IPS DF 6.9 (cell line): ENCODE measurements at regions not wholly inside any gene's neighbourhood (a gene's known extent, or its start where the extent isn't known, plus 50 kb on each side); places are given as distances from the start of the nearest gene placed in this dataset.

ENCODE experiments used
- DNase-seq: peaks from one replicate; pipeline ENCODE4 v3.0.0-alpha.2; 2013; ENCODE audit warnings: low read depth, low spot score
- H3K27ac ChIP-seq: one replicate; pipeline ENCODE4 v1.5.1; 2013; ENCODE audit warnings: low read length, control low read depth
- H3K27me3 ChIP-seq: 2 replicates; pipeline ENCODE4 v1.6.1; 2013; ENCODE audit warnings: mild to moderate bottlenecking, low read length; ENCODE audit not compliant: control insufficient read depth, insufficient read depth
- H3K36me3 ChIP-seq: 2 replicates; pipeline ENCODE4 v1.6.1; 2013; ENCODE audit warnings: low read length; ENCODE audit not compliant: control insufficient read depth, insufficient read depth
- H3K4me1 ChIP-seq: 2 replicates; pipeline ENCODE4 v1.6.1; 2013; ENCODE audit warnings: low read length; ENCODE audit not compliant: control insufficient read depth, insufficient read depth
- H3K4me3 ChIP-seq: 2 replicates; pipeline ENCODE4 v1.5.1; 2013; ENCODE audit warnings: mild to moderate bottlenecking, low read length
- H3K9me3 ChIP-seq: 2 replicates; pipeline ENCODE4 v1.6.1; 2013; ENCODE audit warnings: low read length, inconsistent platforms; ENCODE audit not compliant: control insufficient read depth, insufficient read depth
- WGBS: extraction: QIAGEN DNeasy Blood & Tissue Kit; methylation state at CpG from one replicate; pipeline ENCODE4 v1.1.7; 2013; ENCODE audit warnings: mixed read lengths, missing lambda C conversion rate; ENCODE audit not compliant: insufficient read length, insufficient coverage; 5-methylcytosine and 5-hydroxymethylcytosine counted together

DNA sequence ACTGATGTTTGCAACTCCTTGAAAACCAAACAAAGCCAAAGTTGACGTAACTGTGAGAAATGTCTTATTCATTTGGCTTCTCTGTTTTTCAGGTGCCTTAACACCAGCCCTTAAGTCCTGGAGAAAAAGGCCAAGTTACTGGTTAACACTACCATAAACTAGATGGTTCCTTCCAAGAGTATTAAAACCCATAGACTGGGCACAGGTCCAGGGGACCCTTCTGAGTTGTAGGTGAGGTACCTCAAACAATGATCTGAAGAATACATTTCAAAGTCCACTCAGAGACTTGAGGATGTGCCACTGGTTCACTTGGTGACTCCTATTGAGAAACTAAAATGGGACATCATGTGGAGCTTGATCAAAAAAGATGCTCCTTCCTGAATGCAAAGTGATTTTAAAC, 87.0 kb downstream of the NKX6-1 start:
- Histone ChIP-seq H3K9me3 (no peaks in the 10 kb centered on the region), H3K4me1 (no peaks in the 10 kb centered on the region), H3K27ac (no peak overlapping the region), H3K27me3 (no peaks in the 10 kb centered on the region), H3K36me3 (no peaks in the 10 kb centered on the region), H3K4me3 (no peak overlapping the region)
- DNase-seq: no peak
- WGBS: no CpG with 5 or more reads among the region's 1 CpG

DNA sequence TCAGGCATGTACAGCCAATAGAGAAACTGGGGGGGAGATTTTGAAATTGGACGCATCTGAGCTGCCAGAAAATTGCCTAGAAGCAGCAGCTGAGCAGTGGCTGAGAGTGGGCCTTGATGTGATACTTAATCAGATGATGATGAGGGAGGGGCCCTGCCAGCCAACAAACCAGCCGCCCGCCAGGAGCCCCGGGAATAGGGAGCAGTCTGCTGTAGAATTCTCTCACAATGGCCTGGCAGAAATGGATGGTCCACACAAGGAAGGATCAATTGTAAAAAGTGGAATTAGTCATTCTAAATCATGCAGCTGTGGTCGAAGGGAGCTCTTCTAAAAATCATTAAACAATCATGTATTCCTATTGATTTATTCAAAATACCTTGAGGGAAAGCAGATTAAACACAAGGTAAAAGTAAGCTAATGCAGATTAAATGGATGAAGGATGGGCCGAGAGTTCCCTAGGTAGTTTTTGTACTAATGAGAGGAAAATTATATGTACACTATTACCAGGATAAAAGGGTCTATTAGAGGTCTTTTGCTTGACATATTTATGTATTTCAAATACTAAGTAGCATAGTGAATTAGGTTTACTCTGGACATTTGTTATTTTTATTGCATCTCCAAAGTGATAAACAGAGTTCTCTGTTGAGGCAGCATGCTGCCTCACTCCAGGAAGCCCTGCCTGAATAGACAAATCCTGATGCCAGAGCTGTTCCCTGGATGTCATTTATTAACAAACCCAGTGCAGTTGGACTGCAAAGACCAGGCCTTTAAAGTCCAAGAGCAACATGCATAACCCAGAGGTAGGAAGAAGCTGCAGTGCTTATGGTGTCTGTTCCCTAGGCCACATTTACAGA, 91.3 kb downstream of the NKX6-1 start:
- no peak for DNase-seq
- Histone ChIP-seq H3K4me3 (no peak overlapping the region), H3K27ac (no peak overlapping the region), H3K36me3 (no peaks in the 10 kb centered on the region), H3K27me3 (no peaks in the 10 kb centered on the region), H3K4me1 (no peaks in the 10 kb centered on the region), H3K9me3 (no peaks in the 10 kb centered on the region)
- no CpG with 5 or more reads among the region's 6 CpGs for WGBS

DNA sequence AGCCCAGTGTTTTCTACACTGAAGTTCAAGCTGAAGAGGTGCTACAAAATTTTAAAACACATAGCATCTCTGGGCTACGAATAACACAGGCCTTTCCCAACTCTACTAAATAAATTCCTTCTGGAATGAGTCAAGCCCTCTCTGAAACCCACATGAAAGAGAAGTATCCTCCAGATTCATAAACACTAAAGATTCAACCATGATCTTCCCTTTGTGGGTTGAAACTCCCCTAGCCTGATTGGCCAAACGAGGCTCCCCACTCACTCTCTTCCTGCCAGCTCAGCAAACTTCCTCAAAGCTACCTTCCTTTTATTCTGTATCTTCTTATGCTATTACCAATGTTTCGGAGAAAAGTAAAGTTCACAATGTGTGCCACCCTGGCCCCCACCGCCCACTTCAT, 95.4 kb downstream of the NKX6-1 start:
- Histone ChIP-seq H3K36me3 (no peaks in the 10 kb centered on the region), H3K27ac (no peak overlapping the region), H3K4me3 (no peak overlapping the region), H3K4me1 (no peaks in the 10 kb centered on the region), H3K9me3 (no peaks in the 10 kb centered on the region), H3K27me3 (no peaks in the 10 kb centered on the region)
- DNase-seq: no peak
- no CpG with 5 or more reads among the region's 4 CpGs for WGBS

DNA sequence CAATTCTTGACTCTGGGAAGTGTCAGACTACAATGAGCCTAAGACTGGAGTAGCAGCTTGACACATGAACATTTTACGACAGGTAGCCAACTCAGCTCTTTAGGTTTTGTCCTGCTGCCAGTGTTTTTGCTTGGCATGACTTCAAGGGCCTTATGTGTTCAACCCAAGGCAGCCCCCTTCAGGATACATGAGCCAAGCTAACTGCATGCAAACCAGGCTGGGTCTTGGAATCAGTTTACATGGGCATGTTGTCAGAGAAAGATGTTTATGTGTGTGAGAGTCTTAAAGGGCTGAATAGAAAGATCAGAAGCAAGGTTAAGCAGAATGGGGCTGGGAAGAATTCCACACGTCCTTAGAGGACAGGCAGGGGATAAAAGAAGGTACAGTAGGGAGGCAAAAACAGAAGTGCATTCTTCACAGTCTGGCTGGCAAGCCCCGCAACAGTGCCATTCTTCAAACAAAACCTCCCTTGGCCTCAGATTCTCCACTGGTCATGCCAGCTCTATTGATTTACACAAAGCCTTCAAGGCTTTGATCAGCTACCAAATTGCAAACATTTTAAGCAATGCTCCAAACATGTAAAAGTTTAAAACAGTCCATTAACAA, 97.3 kb downstream of the NKX6-1 start:
- no peaks in the 10 kb centered on the region for H3K4me1 ChIP-seq
- H3K9me3 ChIP-seq: no peaks in the 10 kb centered on the region
- WGBS: no CpG with 5 or more reads among the region's 3 CpGs
- no peak overlapping the region for H3K4me3 ChIP-seq
- H3K27me3 ChIP-seq: no peaks in the 10 kb centered on the region
- no peak overlapping the region for H3K27ac ChIP-seq
- no peak for DNase-seq
- H3K36me3 ChIP-seq: no peaks in the 10 kb centered on the region

DNA sequence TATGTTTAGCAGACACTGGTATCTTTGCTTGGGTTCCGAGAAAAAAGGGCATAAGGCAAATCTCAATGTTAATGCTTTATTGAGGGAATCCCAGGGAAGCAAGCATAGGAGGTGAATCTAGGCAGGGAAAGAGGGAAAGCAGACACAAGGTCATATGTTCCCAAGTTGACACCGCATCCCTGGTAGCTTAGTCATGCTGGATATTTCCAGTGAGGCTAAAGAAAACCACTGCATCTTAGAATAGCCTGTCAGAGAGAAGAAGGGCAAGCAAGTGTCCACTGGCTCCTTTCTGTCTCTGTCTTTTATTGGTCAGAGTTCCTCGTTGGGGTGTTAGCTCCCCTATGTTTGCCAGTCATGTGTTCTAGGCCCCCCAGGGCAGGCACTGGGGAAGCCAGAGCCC, 104.7 kb downstream of the NKX6-1 start:
- DNase-seq: no peak
- Histone ChIP-seq H3K9me3 (no peaks in the 10 kb centered on the region), H3K36me3 (no peaks in the 10 kb centered on the region), H3K27me3 (no peaks in the 10 kb centered on the region), H3K4me1 (no peaks in the 10 kb centered on the region), H3K4me3 (no peak overlapping the region), H3K27ac (no peak overlapping the region)
- WGBS: no CpG with 5 or more reads among the region's 3 CpGs

DNA sequence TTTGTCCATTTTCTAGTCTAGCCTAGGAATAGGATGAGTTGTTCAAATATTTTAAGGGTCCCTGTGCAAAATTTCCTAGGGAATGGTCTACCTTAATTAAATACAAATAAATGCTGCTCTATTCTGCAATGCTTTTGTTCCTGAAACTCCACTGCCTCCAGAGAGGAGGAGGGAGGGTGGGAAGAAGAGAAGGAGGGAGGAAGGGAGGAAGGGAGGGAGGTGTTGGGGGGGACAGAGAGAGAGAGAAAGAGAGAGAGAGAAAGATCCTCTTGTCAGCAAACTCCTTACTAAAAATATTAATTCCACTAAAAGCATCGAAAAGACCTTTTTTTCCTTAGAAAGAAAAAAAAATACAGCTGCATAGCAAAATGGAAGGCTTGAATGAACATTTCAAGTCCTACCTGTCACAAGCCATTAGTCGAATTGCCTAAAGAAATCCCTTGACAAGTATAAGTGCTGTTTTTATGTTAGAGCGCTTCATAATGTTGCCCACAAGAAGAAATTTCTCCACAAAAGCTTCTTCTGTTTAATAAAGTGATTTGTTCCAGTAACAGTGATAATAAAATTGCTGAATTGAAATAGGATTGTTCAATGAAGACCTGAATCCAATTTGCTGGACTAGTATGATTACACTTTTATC, 106.0 kb downstream of the NKX6-1 start:
- Histone ChIP-seq H3K27me3 (no peaks in the 10 kb centered on the region), H3K9me3 (no peaks in the 10 kb centered on the region), H3K27ac (no peak overlapping the region), H3K36me3 (no peaks in the 10 kb centered on the region), H3K4me3 (no peak overlapping the region), H3K4me1 (no peaks in the 10 kb centered on the region)
- no CpG with 5 or more reads among the region's 3 CpGs for WGBS
- no peak for DNase-seq

DNA sequence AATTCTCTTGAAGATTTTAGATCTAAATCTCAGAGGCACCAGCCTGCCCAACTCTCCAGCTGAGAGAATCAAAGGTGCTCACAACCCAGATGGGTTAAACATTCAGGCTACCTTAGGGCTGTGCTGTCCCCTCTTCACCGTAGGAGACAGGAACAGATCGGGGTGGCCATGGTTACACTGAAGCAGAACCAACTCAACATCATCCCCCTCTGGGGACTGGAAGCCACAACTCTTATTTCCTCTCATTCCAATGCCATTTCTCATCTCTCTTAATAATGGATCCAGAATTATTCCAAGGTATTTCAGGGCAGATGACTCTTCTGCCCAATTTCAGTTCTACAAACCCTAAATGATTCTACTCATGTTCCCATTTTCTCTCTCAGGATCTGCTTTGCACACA, 109.7 kb downstream of the NKX6-1 start:
- Histone ChIP-seq H3K4me3 (no peak overlapping the region), H3K4me1 (peaks cover 3% of the 10 kb centered on the region; the same call in 1 of the 2 replicates), H3K27me3 (no peaks in the 10 kb centered on the region), H3K36me3 (no peaks in the 10 kb centered on the region), H3K9me3 (no peaks in the 10 kb centered on the region), H3K27ac (no peak overlapping the region)
- DNase-seq: no peak
- WGBS: no CpG with 5 or more reads among the region's 2 CpGs

DNA sequence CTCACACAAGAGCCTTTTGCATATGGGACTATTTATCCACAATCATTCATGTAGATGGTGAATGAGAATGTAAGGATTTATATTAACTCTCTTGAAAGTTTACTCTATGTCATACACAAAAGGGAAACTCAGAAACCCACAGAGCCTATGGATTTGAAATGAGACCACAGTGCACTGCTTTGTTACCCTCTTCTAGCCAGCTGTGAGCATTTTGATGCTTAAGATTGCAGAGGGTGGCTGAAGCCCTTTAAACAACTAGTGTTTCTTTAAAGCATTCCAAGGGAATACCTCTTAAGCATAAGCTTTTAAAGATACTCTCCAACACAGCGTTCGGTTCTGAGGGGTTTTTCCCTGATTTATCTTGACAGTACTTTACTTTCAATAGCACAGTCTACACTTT, 113.9 kb downstream of the NKX6-1 start:
- H3K4me3 ChIP-seq: no peak overlapping the region
- no CpG with 5 or more reads among the region's 2 CpGs for WGBS
- no peaks in the 10 kb centered on the region for H3K36me3 ChIP-seq
- no peaks in the 10 kb centered on the region for H3K9me3 ChIP-seq
- no peak for DNase-seq
- peaks cover 3% of the 10 kb centered on the region; the same call in 1 of the 2 replicates for H3K4me1 ChIP-seq
- H3K27me3 ChIP-seq: peaks cover 4% of the 10 kb centered on the region
- no peak overlapping the region for H3K27ac ChIP-seq

DNA sequence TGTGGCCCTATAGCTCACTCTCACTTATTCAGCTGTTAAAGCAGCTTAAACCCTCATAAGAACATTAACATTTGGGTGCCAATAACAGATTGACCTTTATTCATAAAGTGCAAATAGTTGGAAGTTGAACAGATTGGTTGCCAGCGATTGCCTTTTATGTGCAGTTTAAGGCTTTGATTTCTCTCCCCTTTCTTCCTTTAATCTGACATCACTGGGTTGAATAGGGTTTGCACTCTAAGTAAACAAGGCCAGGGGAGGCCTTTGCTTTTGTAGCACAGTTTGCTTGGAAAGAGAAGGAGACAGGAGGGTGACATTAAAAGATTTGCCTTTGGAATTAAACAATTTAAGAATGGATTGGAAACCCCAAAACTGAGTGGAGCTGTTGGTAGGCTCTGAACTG, 114.3 kb downstream of the NKX6-1 start:
- no peak overlapping the region for H3K27ac ChIP-seq
- H3K27me3 ChIP-seq: peaks cover 8% of the 10 kb centered on the region
- no peaks in the 10 kb centered on the region for H3K36me3 ChIP-seq
- peaks cover 3% of the 10 kb centered on the region; the same call in 1 of the 2 replicates for H3K4me1 ChIP-seq
- DNase-seq: no peak
- WGBS: no CpG with 5 or more reads among the region's 1 CpG
- no peak overlapping the region for H3K4me3 ChIP-seq
- H3K9me3 ChIP-seq: no peaks in the 10 kb centered on the region

DNA sequence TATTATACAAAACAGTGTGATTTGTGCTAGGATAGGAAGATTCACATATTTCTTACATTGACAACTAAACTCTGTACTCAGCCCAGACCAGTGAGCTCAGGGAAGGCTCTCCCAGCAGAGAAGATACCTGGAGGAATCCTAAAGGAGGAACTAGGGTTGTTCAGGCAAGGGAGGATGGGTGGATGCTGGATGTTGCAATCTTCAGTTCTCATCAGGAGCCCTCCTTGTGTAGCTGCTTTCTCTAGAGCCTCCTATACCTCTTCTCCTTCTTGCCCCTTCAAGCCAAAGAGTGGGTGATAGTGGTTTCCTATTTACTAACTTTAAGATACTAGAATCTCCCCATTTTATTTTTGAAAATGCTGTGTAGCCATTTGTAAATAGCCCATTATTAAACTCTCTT, 117.3 kb downstream of the NKX6-1 start:
- Histone ChIP-seq H3K4me1 (peaks cover 6% of the 10 kb centered on the region; the same call in 1 of the 2 replicates), H3K27me3 (peaks cover 15% of the 10 kb centered on the region), H3K36me3 (no peaks in the 10 kb centered on the region), H3K9me3 (no peaks in the 10 kb centered on the region), H3K27ac (no peak overlapping the region), H3K4me3 (no peak overlapping the region)
- DNase-seq: no peak
